ENCODE measurements at regions not wholly inside any gene's neighbourhood (a gene's known extent, or its start where the extent isn't known, plus 50 kb on each side); places are given as distances from the start of the nearest gene placed in this dataset.

DNA sequence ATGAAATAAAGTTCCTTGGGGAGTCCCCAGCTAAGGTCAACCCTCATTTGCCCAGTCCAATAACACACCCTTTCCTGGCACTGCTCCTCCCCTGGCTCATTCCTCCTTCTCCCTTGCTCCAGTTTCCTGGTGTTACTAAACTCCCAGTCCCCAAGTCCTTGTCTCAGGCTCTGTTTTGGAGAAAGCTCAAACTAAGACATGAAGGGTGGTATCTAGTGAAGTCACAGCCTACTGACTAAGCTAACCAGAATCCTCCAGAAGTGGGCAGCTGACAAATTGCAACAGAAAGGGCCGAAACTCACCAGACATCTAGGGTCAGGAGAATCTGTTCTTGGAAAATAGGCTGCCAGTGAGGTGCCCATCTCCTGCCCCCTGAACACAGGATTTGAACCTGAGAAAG, 118.7 kb upstream of the NEK6 start:
- TF ChIP-seq, protein P1, sequence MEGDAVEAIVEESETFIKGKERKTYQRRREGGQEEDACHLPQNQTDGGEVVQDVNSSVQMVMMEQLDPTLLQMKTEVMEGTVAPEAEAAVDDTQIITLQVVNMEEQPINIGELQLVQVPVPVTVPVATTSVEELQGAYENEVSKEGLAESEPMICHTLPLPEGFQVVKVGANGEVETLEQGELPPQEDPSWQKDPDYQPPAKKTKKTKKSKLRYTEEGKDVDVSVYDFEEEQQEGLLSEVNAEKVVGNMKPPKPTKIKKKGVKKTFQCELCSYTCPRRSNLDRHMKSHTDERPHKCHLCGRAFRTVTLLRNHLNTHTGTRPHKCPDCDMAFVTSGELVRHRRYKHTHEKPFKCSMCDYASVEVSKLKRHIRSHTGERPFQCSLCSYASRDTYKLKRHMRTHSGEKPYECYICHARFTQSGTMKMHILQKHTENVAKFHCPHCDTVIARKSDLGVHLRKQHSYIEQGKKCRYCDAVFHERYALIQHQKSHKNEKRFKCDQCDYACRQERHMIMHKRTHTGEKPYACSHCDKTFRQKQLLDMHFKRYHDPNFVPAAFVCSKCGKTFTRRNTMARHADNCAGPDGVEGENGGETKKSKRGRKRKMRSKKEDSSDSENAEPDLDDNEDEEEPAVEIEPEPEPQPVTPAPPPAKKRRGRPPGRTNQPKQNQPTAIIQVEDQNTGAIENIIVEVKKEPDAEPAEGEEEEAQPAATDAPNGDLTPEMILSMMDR (conservative IDR thresholded peaks at IDR 0.05; ENCODE audit: low read length), result no peak
- no peak for TF ChIP-seq EZH2phosphoT487 (IDR thresholded peaks at IDR 0.05; ENCODE audit: borderline replicate concordance, low read depth, low read length)

Measured in OCI-LY7 (cell line).